NT2/D1 (cell line): ENCODE measurements at regions not wholly inside any gene's neighbourhood (a gene's known extent, or its start where the extent isn't known, plus 50 kb on each side); places are given as distances from the start of the nearest gene placed in this dataset.

Experiments used
- DNase-seq: peaks from one replicate; pipeline ENCODE4 v3.0.0-alpha.2; 2011; ENCODE audit warnings: low read depth, low spot score
- H3K27me3 ChIP-seq: 2 replicates; pipeline ENCODE4 v1.6.0; 2011; ENCODE audit warnings: mild to moderate bottlenecking; ENCODE audit not compliant: insufficient read length, insufficient read depth
- H3K36me3 ChIP-seq: 2 replicates; pipeline ENCODE4 v1.6.1; 2011; ENCODE audit warnings: mild to moderate bottlenecking, low read length, mixed read lengths; ENCODE audit not compliant: insufficient read depth, insufficient read length
- H3K4me1 ChIP-seq: 2 replicates; pipeline ENCODE4 v1.5.1; 2011; ENCODE audit not compliant: insufficient read depth, insufficient read length
- H3K4me3 ChIP-seq: 2 replicates; pipeline ENCODE4 v1.5.1; 2011; ENCODE audit warnings: low read depth; ENCODE audit not compliant: insufficient read length
- H3K9ac ChIP-seq: 2 replicates; pipeline ENCODE4 v1.6.0; 2011; ENCODE audit warnings: low read depth; ENCODE audit not compliant: insufficient read length
- H3K9me3 ChIP-seq: 2 replicates; pipeline ENCODE4 v1.5.1; 2011; ENCODE audit warnings: mild to moderate bottlenecking, low read length; ENCODE audit not compliant: insufficient read depth
- SUZ12 ChIP-seq: IDR thresholded peaks from 2 replicates; pipeline ENCODE4 v1.6.1; 2011; ENCODE audit not compliant: insufficient read length, insufficient read depth; ENCODE audit errors: extremely low read depth
- YY1 ChIP-seq: IDR thresholded peaks from 2 replicates; pipeline ENCODE4 v1.6.1; 2011; ENCODE audit not compliant: insufficient read length, insufficient read depth
- ZNF274 ChIP-seq: IDR thresholded peaks from 2 replicates; pipeline ENCODE4 v1.6.1; 2011; ENCODE audit warnings: mild to moderate bottlenecking, low read depth, low read length

DNA sequence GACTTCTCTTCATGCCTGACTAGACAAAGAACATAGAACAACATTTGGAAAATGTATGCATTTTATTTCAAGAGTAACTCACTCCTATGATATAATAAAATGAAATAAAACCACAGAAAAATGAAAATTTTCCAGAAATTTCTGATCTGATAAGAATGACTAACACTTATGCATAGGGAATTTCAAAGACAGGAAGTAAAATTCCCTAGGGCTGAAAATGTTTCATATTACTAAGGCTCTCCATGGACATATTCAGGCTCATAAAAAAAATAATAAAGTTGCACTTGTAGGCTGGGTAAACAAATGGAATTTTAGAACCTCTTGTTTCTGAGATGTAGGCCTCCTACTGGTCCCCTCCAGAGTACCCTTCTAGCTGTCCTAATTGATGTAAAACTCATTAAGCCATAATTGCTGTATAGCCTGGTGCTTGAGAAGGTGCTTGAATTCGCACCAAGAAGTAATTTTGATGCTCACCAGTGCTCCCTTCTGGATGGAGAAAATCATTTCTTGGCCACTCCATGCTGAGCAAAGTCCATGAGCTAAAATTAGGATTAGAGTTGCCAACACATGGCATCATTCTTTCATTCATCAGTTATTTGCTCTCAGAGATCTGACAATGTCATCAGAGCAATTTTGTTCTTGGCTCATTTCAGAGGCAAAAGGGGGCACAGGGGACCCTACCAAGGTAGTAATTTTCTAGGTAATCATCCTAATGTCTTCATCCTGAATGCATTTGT is 641.0 kb upstream of the CAMK1G start:
- TF ChIP-seq YY1 (no peak), ZNF274 (no peak), SUZ12 (no peak)
- H3K4me1 ChIP-seq: no peaks in the 10 kb centered on the region
- H3K27me3 ChIP-seq: no peaks in the 10 kb centered on the region
- no peak overlapping the region for H3K4me3 ChIP-seq
- H3K36me3 ChIP-seq: no peaks in the 10 kb centered on the region
- H3K9me3 ChIP-seq: no peaks in the 10 kb centered on the region
- DNase-seq: no peak
- H3K9ac ChIP-seq: no peak overlapping the region

DNA sequence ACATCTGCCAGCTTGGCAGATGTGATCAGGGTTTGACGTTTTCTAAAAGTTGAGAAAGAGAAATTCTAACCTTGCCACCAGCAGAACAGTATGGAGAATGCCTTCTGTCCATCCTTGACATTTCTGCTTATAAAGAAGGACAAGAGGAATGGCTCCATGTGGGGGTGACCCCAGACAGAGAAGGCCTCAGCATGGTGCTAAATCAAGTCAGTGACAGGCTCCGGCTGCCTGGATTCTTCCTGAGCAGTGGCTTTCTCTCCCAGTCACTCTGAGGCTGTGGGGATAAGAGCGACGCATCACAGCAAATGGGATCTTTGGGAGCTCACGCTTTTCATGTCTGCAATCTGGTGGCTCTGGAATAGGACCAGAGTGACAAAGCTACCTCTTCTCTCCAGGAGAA is 640.2 kb upstream of the CAMK1G start:
- no peaks in the 10 kb centered on the region for H3K36me3 ChIP-seq

DNA sequence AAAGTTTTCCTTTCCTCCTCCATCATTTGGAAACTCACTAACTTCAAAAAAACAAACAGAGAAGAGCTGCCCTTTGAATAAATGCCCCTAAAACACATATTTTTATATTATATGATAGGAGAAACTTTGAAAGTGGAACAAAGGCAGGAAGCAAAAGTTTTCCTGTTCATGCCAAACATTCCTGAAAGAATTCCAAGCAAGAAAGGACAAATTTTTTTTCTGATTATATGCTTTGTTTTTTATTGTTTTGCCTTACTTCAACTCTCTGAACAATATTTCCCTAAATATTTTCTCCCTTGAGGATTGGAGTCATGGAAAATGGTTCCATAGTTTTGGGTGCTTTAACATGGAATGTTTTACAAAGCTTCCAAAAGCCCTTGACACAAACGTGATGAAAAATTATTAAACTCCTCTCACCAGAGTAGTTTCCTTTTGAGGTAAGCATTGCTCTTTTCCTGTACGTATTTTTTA is 638.5 kb upstream of the CAMK1G start:
- no peaks in the 10 kb centered on the region for H3K4me1 ChIP-seq
- H3K27me3 ChIP-seq: no peaks in the 10 kb centered on the region
- H3K9me3 ChIP-seq: peaks cover 6% of the 10 kb centered on the region; the same call in 1 of the 2 replicates
- H3K36me3 ChIP-seq: no peaks in the 10 kb centered on the region
- no peak for TF ChIP-seq SUZ12
- no peak for DNase-seq
- H3K4me3 ChIP-seq: no peak overlapping the region
- no peak overlapping the region for H3K9ac ChIP-seq

More for the DNA sequence above, 640.2 kb upstream of the CAMK1G start:
- no peak for TF ChIP-seq ZNF274
- no peak for TF ChIP-seq SUZ12
- TF ChIP-seq YY1: no peak
- H3K27me3 ChIP-seq: no peaks in the 10 kb centered on the region
- no peak overlapping the region for H3K4me3 ChIP-seq
- DNase-seq: no peak
- no peaks in the 10 kb centered on the region for H3K4me1 ChIP-seq
- H3K9ac ChIP-seq: no peak overlapping the region
- H3K9me3 ChIP-seq: no peaks in the 10 kb centered on the region

DNA sequence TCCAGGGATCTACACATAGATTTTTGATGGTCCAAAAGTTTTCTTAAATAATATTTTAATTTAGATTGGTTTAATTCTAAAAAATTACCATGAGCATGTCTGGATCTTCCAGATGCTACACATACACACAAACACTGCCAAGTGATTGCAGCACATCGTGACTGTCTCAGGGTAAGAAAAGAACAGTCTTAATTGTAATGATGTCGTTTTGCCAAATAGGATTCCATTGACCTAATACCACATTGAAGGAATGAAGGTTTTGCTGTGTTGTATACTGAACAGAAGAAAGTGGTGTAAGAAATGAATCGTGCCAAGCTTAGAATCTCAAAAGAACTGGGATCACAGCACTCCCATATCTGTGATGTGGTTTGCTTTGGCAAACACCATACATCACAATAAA is 633.3 kb upstream of the CAMK1G start:
- no peak overlapping the region for H3K4me3 ChIP-seq
- H3K9me3 ChIP-seq: peaks cover 10% of the 10 kb centered on the region
- no peaks in the 10 kb centered on the region for H3K27me3 ChIP-seq
- DNase-seq: no peak
- H3K36me3 ChIP-seq: no peaks in the 10 kb centered on the region
- no peaks in the 10 kb centered on the region for H3K4me1 ChIP-seq
- TF ChIP-seq ZNF274 (no peak), SUZ12 (no peak), YY1 (no peak)
- H3K9ac ChIP-seq: no peak overlapping the region

DNA sequence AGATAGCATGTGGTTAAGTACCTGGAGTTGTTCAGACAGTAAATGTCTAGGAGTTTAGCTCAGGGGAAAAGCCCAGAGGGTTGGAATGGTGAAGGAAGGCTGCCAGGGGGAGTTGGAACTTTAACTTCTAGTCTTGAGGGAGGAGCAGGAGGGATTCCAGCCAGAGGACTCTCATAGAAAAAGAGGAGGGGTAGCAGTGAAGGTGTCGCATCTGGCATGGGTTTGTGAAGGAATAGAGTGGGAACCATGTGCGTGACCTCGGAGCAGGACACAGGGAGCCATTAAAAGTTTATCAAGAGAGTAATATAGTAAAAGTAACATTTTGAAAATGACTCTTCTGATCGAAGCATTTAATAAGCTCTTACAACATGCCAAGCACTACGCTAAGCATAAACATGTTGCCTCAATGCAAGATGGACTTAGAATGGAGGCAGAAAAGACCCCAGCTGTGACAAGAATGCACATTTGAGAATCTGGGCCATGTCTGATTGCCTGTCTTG is 632.4 kb upstream of the CAMK1G start:
- Histone ChIP-seq H3K4me1 (no peaks in the 10 kb centered on the region), H3K9me3 (peaks cover 10% of the 10 kb centered on the region), H3K27me3 (no peaks in the 10 kb centered on the region), H3K4me3 (no peak overlapping the region), H3K36me3 (no peaks in the 10 kb centered on the region), H3K9ac (no peak overlapping the region)
- DNase-seq: no peak
- TF ChIP-seq ZNF274 (no peak), YY1 (no peak)

DNA sequence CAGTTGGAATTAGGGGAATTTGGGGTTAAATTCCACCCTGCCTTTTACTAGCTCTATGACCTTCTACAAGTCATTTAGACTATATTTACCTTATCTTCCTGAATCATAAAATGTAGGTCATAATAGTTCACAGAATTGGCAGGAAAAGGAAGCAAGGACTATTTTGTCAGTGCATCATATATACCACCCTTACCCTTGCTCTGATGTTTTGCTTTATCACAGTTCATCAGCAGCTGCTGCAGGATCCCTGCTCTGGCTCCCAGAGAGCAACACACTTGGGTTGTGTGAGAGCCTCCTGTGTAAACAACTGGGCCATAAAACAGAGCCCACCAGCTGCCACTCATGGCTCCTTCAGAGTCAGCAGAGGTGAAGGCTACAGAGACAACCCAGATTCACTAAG is 631.6 kb upstream of the CAMK1G start:
- Histone ChIP-seq H3K4me1 (no peaks in the 10 kb centered on the region), H3K9me3 (peaks cover 16% of the 10 kb centered on the region), H3K27me3 (no peaks in the 10 kb centered on the region), H3K36me3 (no peaks in the 10 kb centered on the region), H3K9ac (no peak overlapping the region), H3K4me3 (no peak overlapping the region)
- no peak for DNase-seq
- TF ChIP-seq SUZ12 (no peak), ZNF274 (no peak), YY1 (no peak)

DNA sequence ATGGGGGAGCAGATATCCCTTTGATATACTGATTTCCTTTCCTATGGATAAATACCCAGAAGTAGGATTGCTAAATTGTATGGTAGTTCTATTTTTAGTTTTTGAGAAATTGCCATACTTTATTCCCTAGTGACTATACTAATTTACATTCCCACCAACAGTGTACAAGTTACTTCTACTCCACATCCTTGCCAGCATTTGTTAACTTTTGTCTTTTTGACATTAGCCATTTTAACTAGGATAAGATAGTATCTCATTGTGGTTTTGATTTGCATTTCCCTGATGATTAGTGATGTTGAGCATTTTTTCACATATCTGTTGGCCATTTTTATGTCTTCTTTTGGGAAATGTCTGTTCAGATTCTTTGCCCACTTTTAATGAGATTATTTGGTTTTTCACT is 620.6 kb upstream of the CAMK1G start:
- TF ChIP-seq SUZ12 (no peak), ZNF274 (no peak), YY1 (no peak)
- H3K9me3 ChIP-seq: peaks cover 34% of the 10 kb centered on the region

More for the DNA sequence above, 620.6 kb upstream of the CAMK1G start:
- no peak overlapping the region for H3K4me3 ChIP-seq
- no peaks in the 10 kb centered on the region for H3K27me3 ChIP-seq
- no peak overlapping the region for H3K9ac ChIP-seq
- H3K4me1 ChIP-seq: peaks cover 2% of the 10 kb centered on the region
- H3K36me3 ChIP-seq: no peaks in the 10 kb centered on the region
- DNase-seq: no peak
